ENCODE measurements at regions not wholly inside any gene's neighbourhood (a gene's known extent, or its start where the extent isn't known, plus 50 kb on each side); places are given as distances from the start of the nearest gene placed in this dataset.
"Not testable (repeated sequence)": the region's sequence is repeated elsewhere in the genome, so short reads cannot be mapped to it uniquely, and the experiment has no call there.

DNA sequence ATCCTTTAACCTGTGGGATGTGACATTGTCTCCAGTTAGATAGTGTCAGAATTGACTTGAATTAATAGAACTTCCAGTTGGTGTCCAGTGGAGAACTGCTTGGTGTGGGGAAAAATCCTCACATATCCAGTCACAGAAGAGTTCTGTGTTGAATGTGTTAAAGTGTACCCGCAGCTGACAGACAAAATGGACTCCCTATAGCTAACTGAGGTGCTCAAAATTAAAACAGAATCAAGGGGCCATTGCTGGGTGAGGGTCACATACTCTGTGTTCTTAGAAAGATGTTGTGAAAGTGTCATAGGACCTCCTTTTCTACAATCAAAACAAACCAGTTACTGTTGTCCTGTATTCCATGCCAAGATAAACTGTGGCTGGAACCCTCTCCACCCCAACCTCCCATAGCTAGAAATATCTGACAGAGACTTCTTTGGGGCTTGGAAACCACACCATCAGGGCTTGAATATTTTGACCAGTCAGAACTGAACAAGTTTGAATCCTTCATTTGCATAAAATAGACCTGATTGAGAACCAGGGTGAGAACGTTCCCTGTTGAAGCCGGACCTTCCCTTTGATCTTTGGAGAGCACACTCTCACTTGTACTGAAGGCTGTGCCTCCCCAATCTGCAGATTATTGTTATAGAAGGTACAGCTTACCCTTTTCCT, 164.0 kb upstream of the ZNF608 start:
- H3K4me1 Mint-ChIP-seq (ENCODE audit: low read depth): peaks cover 6% of the 10 kb centered on the region
- no peaks in the 10 kb centered on the region for H3K9me3 Mint-ChIP-seq
- H3K27ac Mint-ChIP-seq: no peak overlapping the region
- H3K27me3 Mint-ChIP-seq (ENCODE audit: low read depth): no peaks in the 10 kb centered on the region
- H3K4me3 Mint-ChIP-seq: no peak overlapping the region
- no peaks in the 10 kb centered on the region for H3K36me3 Mint-ChIP-seq (ENCODE audit: low read depth)

GRCh38 chr5:124912638-124913328, 166.3 kb upstream of the ZNF608 start:
- peaks cover 4% of the 10 kb centered on the region for H3K4me1 Mint-ChIP-seq (ENCODE audit: low read depth)
- H3K36me3 Mint-ChIP-seq (ENCODE audit: low read depth): no peaks in the 10 kb centered on the region
- no peak overlapping the region for H3K27ac Mint-ChIP-seq
- H3K9me3 Mint-ChIP-seq: no peaks in the 10 kb centered on the region
- no peaks in the 10 kb centered on the region for H3K27me3 Mint-ChIP-seq (ENCODE audit: low read depth)
- no peak overlapping the region for H3K4me3 Mint-ChIP-seq

DNA sequence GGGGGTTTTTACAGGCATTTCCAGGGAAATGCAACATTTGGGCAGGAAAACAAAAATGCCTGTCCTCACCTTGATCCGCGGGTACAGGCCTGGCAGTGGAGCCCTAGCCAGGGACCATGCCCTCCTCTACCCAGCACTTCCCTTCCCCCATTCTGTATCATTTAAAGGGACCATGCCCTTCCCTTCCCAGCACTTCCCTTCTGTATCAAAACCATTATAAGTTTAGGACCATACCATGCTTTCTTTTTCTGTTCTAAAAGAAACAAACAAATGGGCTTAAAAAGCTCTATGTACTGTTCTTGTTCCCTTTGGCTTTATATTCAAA, 166.9 kb upstream of the ZNF608 start:
- Mint-ChIP-seq H3K4me3 (no peak overlapping the region), H3K27me3 (ENCODE audit: low read depth) (no peaks in the 10 kb centered on the region), H3K4me1 (ENCODE audit: low read depth) (peaks cover 4% of the 10 kb centered on the region), H3K9me3 (no peaks in the 10 kb centered on the region), H3K36me3 (ENCODE audit: low read depth) (no peaks in the 10 kb centered on the region), H3K27ac (no peak overlapping the region)

- H3K36me3 Mint-ChIP-seq (ENCODE audit: low read depth); H3K4me3 Mint-ChIP-seq; H3K27me3 Mint-ChIP-seq (ENCODE audit: low read depth); H3K4me1 Mint-ChIP-seq (ENCODE audit: low read depth); H3K27ac Mint-ChIP-seq; H3K9me3 Mint-ChIP-seq: not testable (repeated sequence)
Measured at GRCh38 chr5:124916313-124916712, 169.9 kb upstream of the ZNF608 start.

GRCh38 chr5:124918618-124919017, 172.2 kb upstream of the ZNF608 start:
- Mint-ChIP-seq H3K9me3 (no peaks in the 10 kb centered on the region), H3K4me3 (no peak overlapping the region), H3K27me3 (ENCODE audit: low read depth) (no peaks in the 10 kb centered on the region), H3K36me3 (ENCODE audit: low read depth) (no peaks in the 10 kb centered on the region), H3K4me1 (ENCODE audit: low read depth) (no peaks in the 10 kb centered on the region), H3K27ac (no peak overlapping the region)

- H3K4me3 Mint-ChIP-seq: no peak overlapping the region
- H3K27ac Mint-ChIP-seq: no peak overlapping the region
- H3K9me3 Mint-ChIP-seq: no peaks in the 10 kb centered on the region
- H3K4me1 Mint-ChIP-seq (ENCODE audit: low read depth): no peaks in the 10 kb centered on the region
- H3K36me3 Mint-ChIP-seq (ENCODE audit: low read depth): no peaks in the 10 kb centered on the region
- no peaks in the 10 kb centered on the region for H3K27me3 Mint-ChIP-seq (ENCODE audit: low read depth)
Measured at GRCh38 chr5:124919076-124919475, 172.6 kb upstream of the ZNF608 start.

GRCh38 chr5:124919747-124920525, 173.5 kb upstream of the ZNF608 start:
- Mint-ChIP-seq H3K36me3 (ENCODE audit: low read depth) (no peaks in the 10 kb centered on the region), H3K27me3 (ENCODE audit: low read depth) (no peaks in the 10 kb centered on the region), H3K4me1 (ENCODE audit: low read depth) (no peaks in the 10 kb centered on the region), H3K9me3 (no peaks in the 10 kb centered on the region), H3K4me3 (no peak overlapping the region), H3K27ac (no peak overlapping the region)

- Mint-ChIP-seq H3K27me3 (ENCODE audit: low read depth) (no peaks in the 10 kb centered on the region), H3K36me3 (ENCODE audit: low read depth) (no peaks in the 10 kb centered on the region), H3K4me3 (no peak overlapping the region), H3K9me3 (peaks cover 1% of the 10 kb centered on the region), H3K4me1 (ENCODE audit: low read depth) (no peaks in the 10 kb centered on the region), H3K27ac (no peak overlapping the region)
Measured at GRCh38 chr5:124920909-124921666, 174.6 kb upstream of the ZNF608 start.

DNA sequence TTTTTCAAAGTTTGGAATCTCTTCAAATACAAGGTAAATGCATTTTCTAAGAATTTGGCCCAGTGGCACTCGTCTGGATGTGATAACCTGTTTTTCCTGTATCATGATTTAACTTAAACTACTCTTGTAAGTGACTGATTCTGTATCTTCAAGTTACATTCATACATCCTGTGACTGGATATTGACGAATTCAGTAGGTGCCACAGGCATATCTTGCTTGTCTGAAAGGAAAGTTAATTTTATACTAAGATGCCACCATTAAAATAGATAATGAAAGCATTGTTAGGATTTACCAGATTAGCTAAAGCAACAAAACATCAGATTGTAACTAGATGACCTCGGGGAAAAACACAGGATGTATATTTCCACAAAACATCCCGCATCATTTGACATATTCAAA, 175.3 kb upstream of the ZNF608 start:
- H3K27ac Mint-ChIP-seq: no peak overlapping the region
- peaks cover 3% of the 10 kb centered on the region for H3K9me3 Mint-ChIP-seq
- no peaks in the 10 kb centered on the region for H3K27me3 Mint-ChIP-seq (ENCODE audit: low read depth)
- no peaks in the 10 kb centered on the region for H3K4me1 Mint-ChIP-seq (ENCODE audit: low read depth)
- no peaks in the 10 kb centered on the region for H3K36me3 Mint-ChIP-seq (ENCODE audit: low read depth)
- H3K4me3 Mint-ChIP-seq: no peak overlapping the region

- Mint-ChIP-seq H3K4me1 (ENCODE audit: low read depth) (no peaks in the 10 kb centered on the region), H3K36me3 (ENCODE audit: low read depth) (no peaks in the 10 kb centered on the region), H3K4me3 (no peak overlapping the region), H3K9me3 (peaks cover 6% of the 10 kb centered on the region), H3K27ac (no peak overlapping the region), H3K27me3 (ENCODE audit: low read depth) (no peaks in the 10 kb centered on the region)
Measured at GRCh38 chr5:124922255-124922975, 176.0 kb upstream of the ZNF608 start.

- H3K27ac Mint-ChIP-seq: no peak overlapping the region
- H3K27me3 Mint-ChIP-seq (ENCODE audit: low read depth): no peaks in the 10 kb centered on the region
- H3K36me3 Mint-ChIP-seq (ENCODE audit: low read depth): no peaks in the 10 kb centered on the region
- peaks cover 7% of the 10 kb centered on the region for H3K9me3 Mint-ChIP-seq
- no peaks in the 10 kb centered on the region for H3K4me1 Mint-ChIP-seq (ENCODE audit: low read depth)
- no peak overlapping the region for H3K4me3 Mint-ChIP-seq
Measured at GRCh38 chr5:124923131-124923530, 176.7 kb upstream of the ZNF608 start.

DNA sequence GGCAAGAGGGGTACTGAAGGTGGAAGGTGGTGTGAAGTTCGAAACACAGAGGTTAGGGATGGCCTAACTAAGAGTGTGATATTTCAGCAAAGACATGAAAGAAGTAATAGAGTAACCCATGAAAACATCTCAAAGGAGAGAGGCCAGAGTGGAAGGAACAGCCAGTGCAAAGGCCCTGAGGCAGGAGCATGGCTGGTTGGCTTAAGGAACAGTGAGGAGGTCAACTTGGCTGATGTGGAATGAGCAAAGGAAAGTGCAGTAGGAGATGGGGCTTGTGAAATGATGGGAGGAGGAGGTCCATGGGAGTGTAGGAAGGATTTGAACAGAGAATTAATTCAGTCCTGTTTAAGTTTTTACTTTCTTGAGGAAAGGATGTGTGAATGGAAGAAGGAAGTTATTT, 178.3 kb upstream of the ZNF608 start:
- no peaks in the 10 kb centered on the region for H3K36me3 Mint-ChIP-seq (ENCODE audit: low read depth)
- no peak overlapping the region for H3K27ac Mint-ChIP-seq
- no peaks in the 10 kb centered on the region for H3K4me1 Mint-ChIP-seq (ENCODE audit: low read depth)
- H3K9me3 Mint-ChIP-seq: peaks cover 7% of the 10 kb centered on the region
- no peaks in the 10 kb centered on the region for H3K27me3 Mint-ChIP-seq (ENCODE audit: low read depth)
- no peak overlapping the region for H3K4me3 Mint-ChIP-seq

- Mint-ChIP-seq H3K27me3 (ENCODE audit: low read depth) (no peaks in the 10 kb centered on the region), H3K9me3 (peaks cover 9% of the 10 kb centered on the region), H3K36me3 (ENCODE audit: low read depth) (no peaks in the 10 kb centered on the region), H3K4me1 (ENCODE audit: low read depth) (no peaks in the 10 kb centered on the region), H3K27ac (no peak overlapping the region), H3K4me3 (no peak overlapping the region)
Measured at GRCh38 chr5:124927735-124928134, 181.3 kb upstream of the ZNF608 start.

GRCh38 chr5:124929000-124929399, 182.6 kb upstream of the ZNF608 start:
- Mint-ChIP-seq H3K27me3 (ENCODE audit: low read depth) (no peaks in the 10 kb centered on the region), H3K4me3 (no peak overlapping the region), H3K36me3 (ENCODE audit: low read depth) (no peaks in the 10 kb centered on the region), H3K27ac (no peak overlapping the region), H3K9me3 (peaks cover 9% of the 10 kb centered on the region), H3K4me1 (ENCODE audit: low read depth) (no peaks in the 10 kb centered on the region)
